ENCODE measurements at regions not wholly inside any gene's neighbourhood (a gene's known extent, or its start where the extent isn't known, plus 50 kb on each side); places are given as distances from the start of the nearest gene placed in this dataset.

GRCh38 chr1:80403471-80403893 lies 1397.0 kb upstream of the ADGRL4 start:
- no peaks in the 10 kb centered on the region for H3K4me1 Mint-ChIP-seq (ENCODE audit: low read depth, unreplicated experiment)
- peaks cover 9% of the 10 kb centered on the region for H3K9me3 Mint-ChIP-seq (ENCODE audit: unreplicated experiment)
- BruUV-seq (replicated peaks), result no TSS peak
- no peak overlapping the region for H3K4me3 Mint-ChIP-seq (ENCODE audit: unreplicated experiment)
- POLR2A ChIA-PET, result no interaction called here
- H3K27me3 Mint-ChIP-seq (ENCODE audit: insufficient read depth, unreplicated experiment), result no peaks in the 10 kb centered on the region
- CTCF ChIA-PET, result no interaction called here
- no peak for DNase-seq
- Histone ChIP-seq H3K4me1 (no peaks in the 10 kb centered on the region), H3K9me3 (no peaks in the 10 kb centered on the region), H3K27me3 (replicated peaks; ENCODE audit: control insufficient read depth, insufficient read depth, low read length) (no peaks in the 10 kb centered on the region), H3K4me3 (ENCODE audit: low read depth, low read length) (no peak overlapping the region), H3K36me3 (ENCODE audit: control insufficient read depth, insufficient read depth, low read length) (no peaks in the 10 kb centered on the region)
- no peak for TF ChIP-seq CTCF (IDR thresholded peaks at IDR 0.05; ENCODE audit: insufficient read depth in 1 of 2, low read depth in 1 of 2, low read length in 1 of 2, severe bottlenecking in 1 of 2, unreplicated experiment in 1 of 2)
- H3K36me3 Mint-ChIP-seq (ENCODE audit: insufficient read depth, unreplicated experiment), result no peaks in the 10 kb centered on the region
- intact Hi-C loops (cut with micrococcal nuclease; ENCODE audit: unreplicated experiment), result no loop called here
- H3K27ac Mint-ChIP-seq (ENCODE audit: unreplicated experiment), result no peak overlapping the region

GRCh38 chr1:80402625-80403024 lies 1396.1 kb upstream of the ADGRL4 start:
- Histone ChIP-seq H3K36me3 (ENCODE audit: control insufficient read depth, insufficient read depth, low read length) (no peaks in the 10 kb centered on the region), H3K27me3 (replicated peaks; ENCODE audit: control insufficient read depth, insufficient read depth, low read length) (no peaks in the 10 kb centered on the region), H3K4me1 (no peaks in the 10 kb centered on the region), H3K4me3 (ENCODE audit: low read depth, low read length) (no peak overlapping the region), H3K9me3 (no peaks in the 10 kb centered on the region)
- H3K4me1 Mint-ChIP-seq (ENCODE audit: low read depth, unreplicated experiment), result no peaks in the 10 kb centered on the region
- ChIA-PET CTCF (no interaction called here), POLR2A (no interaction called here)
- no peaks in the 10 kb centered on the region for H3K36me3 Mint-ChIP-seq (ENCODE audit: insufficient read depth, unreplicated experiment)
- H3K4me3 Mint-ChIP-seq (ENCODE audit: unreplicated experiment), result no peak overlapping the region
- no peak for TF ChIP-seq CTCF (IDR thresholded peaks at IDR 0.05; ENCODE audit: insufficient read depth in 1 of 2, low read depth in 1 of 2, low read length in 1 of 2, severe bottlenecking in 1 of 2, unreplicated experiment in 1 of 2)
- peaks cover 9% of the 10 kb centered on the region for H3K9me3 Mint-ChIP-seq (ENCODE audit: unreplicated experiment)
- no peak for DNase-seq
- no peak overlapping the region for H3K27ac Mint-ChIP-seq (ENCODE audit: unreplicated experiment)
- BruUV-seq (replicated peaks), result no TSS peak
- intact Hi-C loops (cut with micrococcal nuclease; ENCODE audit: unreplicated experiment), result no loop called here
- no peaks in the 10 kb centered on the region for H3K27me3 Mint-ChIP-seq (ENCODE audit: insufficient read depth, unreplicated experiment)

GRCh38 chr1:80401757-80402156 lies 1395.2 kb upstream of the ADGRL4 start:
- BruUV-seq (replicated peaks), result no TSS peak
- no peak overlapping the region for H3K4me3 Mint-ChIP-seq (ENCODE audit: unreplicated experiment)

More at GRCh38 chr1:80401757-80402156, 1395.2 kb upstream of the ADGRL4 start:
- Mint-ChIP-seq H3K4me1 (ENCODE audit: low read depth, unreplicated experiment) (no peaks in the 10 kb centered on the region), H3K27ac (ENCODE audit: unreplicated experiment) (no peak overlapping the region), H3K9me3 (ENCODE audit: unreplicated experiment) (peaks cover 9% of the 10 kb centered on the region), H3K36me3 (ENCODE audit: insufficient read depth, unreplicated experiment) (no peaks in the 10 kb centered on the region), H3K27me3 (ENCODE audit: insufficient read depth, unreplicated experiment) (no peaks in the 10 kb centered on the region)
- no peak for DNase-seq
- ChIA-PET CTCF (no interaction called here), POLR2A (no interaction called here)
- Histone ChIP-seq H3K9me3 (no peaks in the 10 kb centered on the region), H3K27me3 (replicated peaks; ENCODE audit: control insufficient read depth, insufficient read depth, low read length) (no peaks in the 10 kb centered on the region), H3K4me3 (ENCODE audit: low read depth, low read length) (no peak overlapping the region), H3K36me3 (ENCODE audit: control insufficient read depth, insufficient read depth, low read length) (no peaks in the 10 kb centered on the region), H3K4me1 (no peaks in the 10 kb centered on the region)
- intact Hi-C loops (cut with micrococcal nuclease; ENCODE audit: unreplicated experiment), result no loop called here
- TF ChIP-seq CTCF (IDR thresholded peaks at IDR 0.05; ENCODE audit: insufficient read depth in 1 of 2, low read depth in 1 of 2, low read length in 1 of 2, severe bottlenecking in 1 of 2, unreplicated experiment in 1 of 2), result no peak

All from Caco-2 (cell line).